Smooth muscle cell (in vitro differentiated cells): ENCODE measurements at regions not wholly inside any gene's neighbourhood (a gene's known extent, or its start where the extent isn't known, plus 50 kb on each side); places are given as distances from the start of the nearest gene placed in this dataset.

Experiments
- DNase-seq: peaks from one replicate; lab custom pipeline; 2025; ENCODE audit not compliant: unreplicated experiment; lab: John Stamatoyannopoulos, UW
- H2AFZ ChIP-seq: fragments of 200-600 bp; sonication (generic); 2 replicates; pipeline ENCODE4 v1.6.0; 2016; ENCODE audit warnings: antibody characterized with exemption, low read depth, mild to moderate bottlenecking
- H3F3A ChIP-seq: fragments of 200-600 bp; sonication (generic); 2 replicates; pipeline ENCODE4 v1.6.0; 2017; ENCODE audit warnings: antibody characterized with exemption, low read depth
- H3K27ac ChIP-seq: fragments of 200-600 bp; sonication (generic); 2 replicates; pipeline ENCODE4 v1.5.1; 2016; ENCODE audit warnings: low read depth, mild to moderate bottlenecking
- H3K27me3 ChIP-seq: fragments of 200-600 bp; sonication (generic); 2 replicates; pipeline ENCODE4 v1.6.1; 2016; ENCODE audit warnings: low read depth, mild to moderate bottlenecking
- H3K36me3 ChIP-seq: fragments of 200-600 bp; sonication (generic); 2 replicates; pipeline ENCODE4 v1.5.1; 2016; ENCODE audit warnings: low read depth
- H3K4me1 ChIP-seq: fragments of 200-600 bp; sonication (generic); 2 replicates; pipeline ENCODE4 v1.5.1; 2016; ENCODE audit warnings: low read depth
- H3K4me2 ChIP-seq: fragments of 200-600 bp; sonication (generic); 2 replicates; pipeline ENCODE4 v1.6.0; 2016; ENCODE audit warnings: mild to moderate bottlenecking
- H3K4me3 ChIP-seq: fragments of 200-600 bp; sonication (generic); 2 replicates; pipeline ENCODE4 v1.5.1; 2016; ENCODE audit warnings: mild to moderate bottlenecking
- H3K79me2 ChIP-seq: fragments of 200-600 bp; sonication (generic); 2 replicates; pipeline ENCODE4 v1.6.0; 2016; ENCODE audit warnings: low read depth, mild to moderate bottlenecking
- H3K9ac ChIP-seq: fragments of 200-600 bp; sonication (generic); 2 replicates; pipeline ENCODE4 v1.6.0; 2016; ENCODE audit warnings: low read depth
- H3K9me3 ChIP-seq: fragments of 200-600 bp; sonication (generic); replicated peaks from 2 replicates; pipeline ENCODE4 v1.5.1; 2016; ENCODE audit warnings: low read depth
- H4K20me1 ChIP-seq: fragments of 200-600 bp; sonication (generic); 2 replicates; pipeline ENCODE4 v1.6.0; 2016; ENCODE audit warnings: low read depth
- WGBS: methylation state at CpG from one replicate; pipeline ENCODE4 v1.1.7; 2016; ENCODE audit warnings: low lambda C conversion rate; 5-methylcytosine and 5-hydroxymethylcytosine counted together
- TF ChIP-seq, protein P1 (sequence below): fragments of 200-600 bp; sonication (generic); IDR thresholded peaks from 2 replicates; pipeline ENCODE4 v1.5.1; 2017; ENCODE audit warnings: borderline replicate concordance, mild to moderate bottlenecking, antibody characterized with exemption; ENCODE audit not compliant: insufficient read depth, poor library complexity, severe bottlenecking

DNA sequence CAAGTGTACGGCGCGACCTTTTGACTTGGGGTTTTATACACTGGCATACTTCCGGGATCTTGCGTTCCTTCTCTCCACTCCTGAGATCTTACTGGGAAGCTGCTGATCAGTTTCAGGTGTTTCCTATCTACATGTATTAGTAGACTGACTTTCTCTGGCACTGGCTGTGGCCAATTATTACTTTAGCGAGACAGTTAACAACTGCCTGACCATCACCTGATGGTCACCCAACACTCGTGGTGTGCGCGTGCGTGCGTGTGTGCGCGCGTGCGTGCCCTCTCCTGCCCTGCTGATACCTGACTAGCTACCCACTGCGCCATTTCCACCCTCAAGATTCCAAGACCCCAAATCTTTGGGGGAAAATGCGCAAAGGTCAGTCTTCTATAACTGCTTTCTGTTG is 249.9 kb downstream of the AEBP2 start:
- TF ChIP-seq, protein P1, sequence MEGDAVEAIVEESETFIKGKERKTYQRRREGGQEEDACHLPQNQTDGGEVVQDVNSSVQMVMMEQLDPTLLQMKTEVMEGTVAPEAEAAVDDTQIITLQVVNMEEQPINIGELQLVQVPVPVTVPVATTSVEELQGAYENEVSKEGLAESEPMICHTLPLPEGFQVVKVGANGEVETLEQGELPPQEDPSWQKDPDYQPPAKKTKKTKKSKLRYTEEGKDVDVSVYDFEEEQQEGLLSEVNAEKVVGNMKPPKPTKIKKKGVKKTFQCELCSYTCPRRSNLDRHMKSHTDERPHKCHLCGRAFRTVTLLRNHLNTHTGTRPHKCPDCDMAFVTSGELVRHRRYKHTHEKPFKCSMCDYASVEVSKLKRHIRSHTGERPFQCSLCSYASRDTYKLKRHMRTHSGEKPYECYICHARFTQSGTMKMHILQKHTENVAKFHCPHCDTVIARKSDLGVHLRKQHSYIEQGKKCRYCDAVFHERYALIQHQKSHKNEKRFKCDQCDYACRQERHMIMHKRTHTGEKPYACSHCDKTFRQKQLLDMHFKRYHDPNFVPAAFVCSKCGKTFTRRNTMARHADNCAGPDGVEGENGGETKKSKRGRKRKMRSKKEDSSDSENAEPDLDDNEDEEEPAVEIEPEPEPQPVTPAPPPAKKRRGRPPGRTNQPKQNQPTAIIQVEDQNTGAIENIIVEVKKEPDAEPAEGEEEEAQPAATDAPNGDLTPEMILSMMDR = no peak
- WGBS = 96% methylated on average over 17 of the region's 17 CpGs
- DNase-seq = no peak
- H3F3A ChIP-seq = no peaks in the 10 kb centered on the region
- no peaks in the 10 kb centered on the region for H3K9me3 ChIP-seq
- no peaks in the 10 kb centered on the region for H4K20me1 ChIP-seq
- no peak overlapping the region for H2AFZ ChIP-seq
- no peaks in the 10 kb centered on the region for H3K36me3 ChIP-seq
- H3K9ac ChIP-seq = no peak overlapping the region
- H3K27ac ChIP-seq = no peak overlapping the region
- H3K79me2 ChIP-seq = no peaks in the 10 kb centered on the region
- no peaks in the 10 kb centered on the region for H3K27me3 ChIP-seq
- no peaks in the 10 kb centered on the region for H3K4me1 ChIP-seq
- no peak overlapping the region for H3K4me3 ChIP-seq
- no peak overlapping the region for H3K4me2 ChIP-seq

DNA sequence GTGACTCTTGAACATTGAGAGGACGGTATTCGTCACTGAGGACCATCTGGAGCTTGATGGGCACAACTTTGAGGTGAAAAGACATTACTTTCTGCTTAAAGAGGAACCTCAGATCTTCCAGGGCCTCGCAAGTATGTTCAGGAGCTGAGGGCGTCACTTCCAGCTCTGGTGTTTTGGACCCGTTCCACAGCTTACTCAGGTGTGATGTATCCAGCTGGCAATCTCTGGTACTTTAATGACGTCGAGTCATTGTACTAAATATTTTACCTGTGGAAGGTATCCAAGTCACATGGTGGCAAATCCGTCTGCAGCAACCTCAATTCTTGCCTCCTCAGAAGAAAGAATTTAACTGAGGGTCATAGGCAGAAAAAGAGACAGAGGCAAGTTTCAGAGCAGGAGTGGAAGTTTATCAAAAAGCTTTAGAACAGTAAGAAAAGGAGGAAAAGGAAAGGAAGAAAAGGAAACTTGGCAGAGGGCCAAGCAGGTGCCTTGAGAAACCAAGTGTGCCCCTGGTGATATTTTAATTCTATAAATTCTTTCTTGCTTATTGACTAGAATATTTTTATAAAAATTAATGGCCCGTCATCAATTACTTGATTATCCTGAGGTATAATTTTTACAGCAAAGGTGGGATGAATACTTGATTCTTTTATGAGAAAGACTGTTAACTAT is 250.6 kb downstream of the AEBP2 start:
- Histone ChIP-seq H3K4me2 (no peak overlapping the region), H3F3A (no peaks in the 10 kb centered on the region), H3K27me3 (no peaks in the 10 kb centered on the region), H3K4me3 (no peak overlapping the region), H3K9ac (no peak overlapping the region), H3K79me2 (no peaks in the 10 kb centered on the region), H4K20me1 (no peaks in the 10 kb centered on the region), H3K36me3 (no peaks in the 10 kb centered on the region), H3K4me1 (peaks cover 6% of the 10 kb centered on the region), H2AFZ (no peak overlapping the region), H3K27ac (no peak overlapping the region), H3K9me3 (no peaks in the 10 kb centered on the region)
- TF ChIP-seq, protein P1 = no peak
- WGBS = 89% methylated on average over 9 of the region's 9 CpGs
- DNase-seq = no peak

DNA sequence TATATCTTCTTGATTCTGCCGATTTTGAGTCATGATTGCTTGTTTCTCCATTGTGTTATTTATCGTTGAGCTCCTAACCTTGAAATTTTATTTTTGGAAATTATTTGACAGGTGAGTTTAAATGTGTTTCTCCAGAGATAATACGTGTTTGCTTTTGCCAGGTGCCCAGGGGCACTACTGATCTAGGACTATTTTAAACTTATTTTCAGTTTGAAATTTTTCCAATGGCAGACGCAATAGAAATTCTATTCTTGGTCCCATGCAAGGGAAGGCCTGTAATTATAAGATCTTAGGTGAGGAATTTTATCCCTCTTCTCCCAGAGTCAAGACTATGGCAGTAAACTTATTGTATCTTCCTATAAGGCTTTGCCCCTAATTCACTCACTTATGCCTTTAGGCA is 252.8 kb downstream of the AEBP2 start:
- Histone ChIP-seq H3F3A (no peaks in the 10 kb centered on the region), H2AFZ (no peak overlapping the region), H3K36me3 (no peaks in the 10 kb centered on the region), H3K27me3 (no peaks in the 10 kb centered on the region), H3K4me1 (peaks cover 13% of the 10 kb centered on the region), H3K4me2 (no peak overlapping the region), H4K20me1 (no peaks in the 10 kb centered on the region), H3K79me2 (no peaks in the 10 kb centered on the region), H3K27ac (no peak overlapping the region), H3K9ac (no peak overlapping the region), H3K9me3 (no peaks in the 10 kb centered on the region), H3K4me3 (no peak overlapping the region)
- TF ChIP-seq, protein P1 = no peak
- WGBS = 94% methylated on average over 4 of the region's 4 CpGs
- DNase-seq = no peak

- Histone ChIP-seq H3K9me3 (no peaks in the 10 kb centered on the region), H3K79me2 (no peaks in the 10 kb centered on the region)
Observed at GRCh38 chr12:19692566-19692965, 253.3 kb downstream of the AEBP2 start.

More at GRCh38 chr12:19692566-19692965, 253.3 kb downstream of the AEBP2 start:
- H2AFZ ChIP-seq = no peak overlapping the region
- WGBS = 57% methylated on average over 1 of the region's 1 CpG
- no peak overlapping the region for H3K4me2 ChIP-seq
- peaks cover 13% of the 10 kb centered on the region for H3K4me1 ChIP-seq
- H3F3A ChIP-seq = no peaks in the 10 kb centered on the region
- no peak for DNase-seq
- no peak overlapping the region for H3K4me3 ChIP-seq
- no peak overlapping the region for H3K9ac ChIP-seq
- H4K20me1 ChIP-seq = no peaks in the 10 kb centered on the region
- no peak overlapping the region for H3K27ac ChIP-seq
- no peaks in the 10 kb centered on the region for H3K36me3 ChIP-seq
- TF ChIP-seq, protein P1 = no peak
- H3K27me3 ChIP-seq = no peaks in the 10 kb centered on the region
